ENCODE measurements at regions not wholly inside any gene's neighbourhood (a gene's known extent, or its start where the extent isn't known, plus 50 kb on each side); places are given as distances from the start of the nearest gene placed in this dataset.

DNA sequence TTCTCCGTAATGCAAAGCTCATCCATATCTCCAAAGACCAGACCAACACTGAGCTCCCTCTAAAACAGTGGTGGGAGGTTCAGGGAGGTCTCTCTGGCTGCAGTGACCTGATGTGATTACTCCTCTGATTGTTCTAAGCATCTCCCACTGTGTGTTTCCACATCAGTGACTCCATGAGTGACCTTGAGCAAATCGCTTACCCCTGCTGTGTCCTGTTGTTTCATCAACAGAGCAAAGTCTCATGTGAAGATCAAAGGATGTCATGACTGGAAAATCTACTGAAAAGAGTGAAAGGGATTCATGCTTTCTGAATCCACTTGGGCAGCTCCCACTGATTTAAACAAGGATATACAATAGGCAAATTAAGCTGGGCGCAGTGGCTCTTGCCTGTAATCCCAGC lies 352.9 kb downstream of the TMEM114 start:
- TF ChIP-seq, protein P1, sequence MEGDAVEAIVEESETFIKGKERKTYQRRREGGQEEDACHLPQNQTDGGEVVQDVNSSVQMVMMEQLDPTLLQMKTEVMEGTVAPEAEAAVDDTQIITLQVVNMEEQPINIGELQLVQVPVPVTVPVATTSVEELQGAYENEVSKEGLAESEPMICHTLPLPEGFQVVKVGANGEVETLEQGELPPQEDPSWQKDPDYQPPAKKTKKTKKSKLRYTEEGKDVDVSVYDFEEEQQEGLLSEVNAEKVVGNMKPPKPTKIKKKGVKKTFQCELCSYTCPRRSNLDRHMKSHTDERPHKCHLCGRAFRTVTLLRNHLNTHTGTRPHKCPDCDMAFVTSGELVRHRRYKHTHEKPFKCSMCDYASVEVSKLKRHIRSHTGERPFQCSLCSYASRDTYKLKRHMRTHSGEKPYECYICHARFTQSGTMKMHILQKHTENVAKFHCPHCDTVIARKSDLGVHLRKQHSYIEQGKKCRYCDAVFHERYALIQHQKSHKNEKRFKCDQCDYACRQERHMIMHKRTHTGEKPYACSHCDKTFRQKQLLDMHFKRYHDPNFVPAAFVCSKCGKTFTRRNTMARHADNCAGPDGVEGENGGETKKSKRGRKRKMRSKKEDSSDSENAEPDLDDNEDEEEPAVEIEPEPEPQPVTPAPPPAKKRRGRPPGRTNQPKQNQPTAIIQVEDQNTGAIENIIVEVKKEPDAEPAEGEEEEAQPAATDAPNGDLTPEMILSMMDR (IDR thresholded peaks at IDR 0.05), result no peak
- TF ChIP-seq POLR2A (IDR thresholded peaks at IDR 0.05), result no peak
